Naive thymus-derived CD8-positive, alpha-beta T cell (primary cell): ENCODE measurements at regions not wholly inside any gene's neighbourhood (a gene's known extent, or its start where the extent isn't known, plus 50 kb on each side); places are given as distances from the start of the nearest gene placed in this dataset.
"Not testable (repeated sequence)": the region's sequence is repeated elsewhere in the genome, so short reads cannot be mapped to it uniquely, and the experiment has no call there.

ENCODE experiments used
- ATAC-seq, 2 donors: fragments of 150-1000 bp; cut with Tn5 transposase in 1 of 2; sonication (Bioruptor Pico), chemical (Tn5 transposase) in 1 of 2; 1 replicate in 1 of 2; 2 replicates in 1 of 2; pipeline ENCODE4 v1.10.0; 2021; ENCODE audit warnings: mild to moderate bottlenecking in 2 of 2, moderate library complexity in 2 of 2
- POLR2A ChIA-PET: fragments of 350-600 bp; sonication (Branson Sonifier 250); formaldehyde crosslinking; loops from one replicate; lab custom pipeline; 2021; ENCODE audit warnings: antibody characterized with exemption; lab: Charles Lee
- DNase-seq, 10 donors: peaks; one replicate each; pipeline versions ENCODE4 v3.0.0 to v3.0.0-alpha.2; 2020 to 2022
- H3K27ac Mint-ChIP-seq, 10 donors: one replicate each; pipeline ENCODE4 v1.8.0; 2020 to 2022; ENCODE audit warnings: mild to moderate bottlenecking in 10 of 10, mixed read lengths in 10 of 10, moderate library complexity in 4 of 10, inconsistent platforms in 1 of 10
- H3K27me3 Mint-ChIP-seq, 5 donors: one replicate each; pipeline ENCODE4 v1.8.0; 2021 to 2022; ENCODE audit warnings: mixed read lengths in 5 of 5
- H3K36me3 Mint-ChIP-seq, 3 donors: one replicate each; pipeline ENCODE4 v1.8.0; 2020 to 2022; ENCODE audit warnings: mixed read lengths in 3 of 3, mild to moderate bottlenecking in 2 of 3, inconsistent platforms in 1 of 3
- H3K4me1 Mint-ChIP-seq, 4 donors: one replicate each; pipeline ENCODE4 v1.8.0; 2021 to 2022; ENCODE audit warnings: mixed read lengths in 4 of 4
- H3K4me3 Mint-ChIP-seq, 10 donors: one replicate each; pipeline ENCODE4 v1.8.0; 2020 to 2022; ENCODE audit warnings: mild to moderate bottlenecking in 10 of 10, mixed read lengths in 10 of 10, moderate library complexity in 6 of 10, inconsistent platforms in 1 of 10
- H3K9me3 Mint-ChIP-seq, 9 donors: one replicate each; pipeline ENCODE4 v1.8.0; 2020 to 2022; ENCODE audit warnings: mixed read lengths in 9 of 9, mild to moderate bottlenecking in 3 of 9, inconsistent platforms in 1 of 9, moderate library complexity in 1 of 9

GRCh38 chr12:87054226-87054625 is 798.0 kb upstream of the MGAT4C start:
- POLR2A ChIA-PET = no interaction called here
- Mint-ChIP-seq H3K4me3 (no peak overlapping the region), H3K27me3 (no peaks in the 10 kb centered on the region), H3K27ac (no peak overlapping the region), H3K9me3 (peaks cover 0 to 4% (median 0%) of the 10 kb centered on the region in 9 donors), H3K36me3 (no peaks in the 10 kb centered on the region), H3K4me1 (no peaks in the 10 kb centered on the region)
- ATAC-seq (no peak), DNase-seq (no peak)

GRCh38 chr12:87051621-87052020 is 795.4 kb upstream of the MGAT4C start:
- ATAC-seq (no peak), DNase-seq (no peak)
- Mint-ChIP-seq H3K36me3 (no peaks in the 10 kb centered on the region), H3K4me3 (no peak overlapping the region), H3K27ac (no peak overlapping the region), H3K27me3 (no peaks in the 10 kb centered on the region), H3K4me1 (no peaks in the 10 kb centered on the region), H3K9me3 (peaks cover 0 to 3% (median 0%) of the 10 kb centered on the region in 9 donors)
- POLR2A ChIA-PET = no interaction called here

GRCh38 chr12:87047691-87048090 is 791.5 kb upstream of the MGAT4C start:
- H3K27ac Mint-ChIP-seq = no peak overlapping the region
- H3K9me3 Mint-ChIP-seq = peaks cover 0 to 10% (median 2%) of the 10 kb centered on the region in 9 donors
- ATAC-seq (no peak), DNase-seq (no peak)
- POLR2A ChIA-PET = no interaction called here
- H3K4me1 Mint-ChIP-seq = no peaks in the 10 kb centered on the region
- no peak overlapping the region for H3K4me3 Mint-ChIP-seq
- H3K27me3 Mint-ChIP-seq = no peaks in the 10 kb centered on the region
- H3K36me3 Mint-ChIP-seq = no peaks in the 10 kb centered on the region

- DNase-seq = no peak
- Mint-ChIP-seq H3K36me3 (no peaks in the 10 kb centered on the region), H3K9me3 (peaks cover 0 to 20% (median 6%) of the 10 kb centered on the region in 9 donors), H3K27me3 (no peaks in the 10 kb centered on the region), H3K4me1 (no peaks in the 10 kb centered on the region), H3K4me3 (no peak overlapping the region), H3K27ac (no peak overlapping the region)
- no peak for ATAC-seq
- POLR2A ChIA-PET = no interaction called here
These were observed 783.3 kb upstream of the MGAT4C start for GRCh38 chr12:87039536-87039935.

GRCh38 chr12:87038098-87038497 is 781.9 kb upstream of the MGAT4C start:
- ATAC-seq (no peak), DNase-seq (no peak)
- Mint-ChIP-seq H3K27me3 (no peaks in the 10 kb centered on the region), H3K4me3 (no peak overlapping the region), H3K9me3 (peaks cover 0 to 16% (median 6%) of the 10 kb centered on the region in 9 donors), H3K4me1 (no peaks in the 10 kb centered on the region), H3K36me3 (no peaks in the 10 kb centered on the region), H3K27ac (no peak overlapping the region)
- POLR2A ChIA-PET = no interaction called here

- POLR2A ChIA-PET = no interaction called here
- no peaks in the 10 kb centered on the region for H3K4me1 Mint-ChIP-seq
- no peak overlapping the region for H3K27ac Mint-ChIP-seq
- ATAC-seq (no peak), DNase-seq (no peak)
- peaks cover 0 to 24% (median 9%) of the 10 kb centered on the region in 9 donors for H3K9me3 Mint-ChIP-seq
- no peaks in the 10 kb centered on the region for H3K27me3 Mint-ChIP-seq
- H3K36me3 Mint-ChIP-seq = no peaks in the 10 kb centered on the region
- H3K4me3 Mint-ChIP-seq = no peak overlapping the region
These were observed 769.8 kb upstream of the MGAT4C start for GRCh38 chr12:87025976-87026375.

DNA sequence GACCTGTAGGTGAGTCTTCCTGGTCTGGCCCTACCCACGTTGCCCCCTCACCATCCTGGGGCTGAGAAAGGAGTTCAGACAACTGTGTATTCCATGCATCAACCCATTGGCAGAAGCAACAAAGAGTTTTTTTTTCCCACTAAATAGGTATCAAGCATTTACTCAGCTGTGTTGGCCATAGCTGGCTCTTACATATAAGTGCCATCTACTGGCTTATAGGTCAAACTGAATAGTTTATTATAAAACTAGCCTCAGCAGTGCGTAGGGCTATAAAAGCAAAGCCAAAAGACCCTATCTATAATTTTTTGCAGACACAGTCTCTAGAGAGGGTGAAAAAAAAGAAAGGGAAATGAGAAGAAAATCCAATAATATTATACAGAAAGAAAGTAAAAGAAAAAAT is 765.2 kb upstream of the MGAT4C start:
- Mint-ChIP-seq H3K27me3 (no peaks in the 10 kb centered on the region), H3K4me3 (no peak overlapping the region), H3K36me3 (no peaks in the 10 kb centered on the region), H3K9me3 (peaks cover 0 to 24% (median 12%) of the 10 kb centered on the region in 9 donors), H3K27ac (no peak overlapping the region), H3K4me1 (no peaks in the 10 kb centered on the region)
- DNase-seq (no peak), ATAC-seq (no peak)
- POLR2A ChIA-PET = no interaction called here

DNA sequence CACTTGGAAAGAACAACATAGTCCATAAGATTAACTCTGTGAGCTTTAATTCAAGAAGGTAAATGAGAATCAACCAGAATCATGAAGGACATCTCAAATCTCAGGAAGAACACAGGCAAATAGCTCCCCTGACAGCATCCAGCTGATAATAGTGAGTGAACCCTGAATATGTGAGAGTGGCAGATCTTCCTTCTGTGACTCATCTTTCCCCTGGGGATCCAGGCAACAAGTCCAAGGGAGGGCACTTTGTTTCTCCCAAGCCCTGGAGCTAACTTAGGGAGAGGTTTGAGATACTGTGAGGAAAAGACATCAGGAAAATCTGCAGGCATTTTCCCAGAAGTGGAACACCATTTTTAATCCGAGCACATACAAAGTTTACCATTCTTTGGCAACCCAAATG is 763.9 kb upstream of the MGAT4C start:
- H3K27me3 Mint-ChIP-seq = no peaks in the 10 kb centered on the region
- no peak overlapping the region for H3K27ac Mint-ChIP-seq
- POLR2A ChIA-PET = no interaction called here
- H3K4me3 Mint-ChIP-seq = no peak overlapping the region
- DNase-seq = no peak
- H3K9me3 Mint-ChIP-seq = peaks cover 0 to 26% (median 15%) of the 10 kb centered on the region in 9 donors
- no peaks in the 10 kb centered on the region for H3K36me3 Mint-ChIP-seq
- H3K4me1 Mint-ChIP-seq = no peaks in the 10 kb centered on the region
- ATAC-seq = no peak

GRCh38 chr12:87015352-87015751 is 759.2 kb upstream of the MGAT4C start:
- Mint-ChIP-seq H3K27ac (no peak overlapping the region), H3K27me3 (no peaks in the 10 kb centered on the region), H3K4me3 (no peak overlapping the region), H3K9me3 (peaks cover 0 to 25% (median 14%) of the 10 kb centered on the region in 9 donors), H3K4me1 (no peaks in the 10 kb centered on the region), H3K36me3 (no peaks in the 10 kb centered on the region)
- no peak for ATAC-seq
- DNase-seq = no peak
- POLR2A ChIA-PET = no interaction called here

DNA sequence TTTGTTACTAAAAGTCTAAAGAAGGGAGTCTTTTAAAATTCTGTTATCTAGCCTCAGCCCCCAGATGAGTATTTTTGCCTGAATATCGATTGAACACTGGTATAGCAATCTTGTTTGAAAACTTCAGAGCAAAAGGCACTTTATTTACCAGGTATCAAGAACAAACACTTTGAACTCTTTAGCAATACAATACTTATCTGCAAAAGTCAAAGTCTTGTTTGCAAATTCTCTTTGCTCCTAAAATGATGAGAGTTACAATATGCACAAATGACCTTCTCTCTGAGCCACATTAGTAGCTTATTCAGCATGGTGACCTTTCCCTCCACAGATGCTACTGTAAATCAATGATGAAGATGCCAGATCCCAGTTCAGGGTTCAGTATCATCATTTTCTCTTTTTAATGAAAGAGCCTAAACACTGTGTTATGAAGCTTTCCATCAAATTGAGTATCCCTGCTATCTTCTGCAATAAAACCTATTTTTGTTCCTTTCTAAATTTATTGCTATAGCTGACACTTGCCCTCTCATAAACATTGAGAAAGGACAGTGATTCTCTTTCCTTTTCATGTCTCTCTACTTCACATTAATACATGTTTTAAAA is 752.7 kb upstream of the MGAT4C start:
- H3K27me3 Mint-ChIP-seq = no peaks in the 10 kb centered on the region
- ATAC-seq (no peak), DNase-seq (no peak)
- peaks cover 0 to 25% (median 4%) of the 10 kb centered on the region in 9 donors for H3K9me3 Mint-ChIP-seq
- H3K27ac Mint-ChIP-seq = no peak overlapping the region
- no peak overlapping the region for H3K4me3 Mint-ChIP-seq
- H3K36me3 Mint-ChIP-seq = peaks cover 0 to 4% (median 0%) of the 10 kb centered on the region in 3 donors
- no peaks in the 10 kb centered on the region for H3K4me1 Mint-ChIP-seq
- POLR2A ChIA-PET = no interaction called here

DNA sequence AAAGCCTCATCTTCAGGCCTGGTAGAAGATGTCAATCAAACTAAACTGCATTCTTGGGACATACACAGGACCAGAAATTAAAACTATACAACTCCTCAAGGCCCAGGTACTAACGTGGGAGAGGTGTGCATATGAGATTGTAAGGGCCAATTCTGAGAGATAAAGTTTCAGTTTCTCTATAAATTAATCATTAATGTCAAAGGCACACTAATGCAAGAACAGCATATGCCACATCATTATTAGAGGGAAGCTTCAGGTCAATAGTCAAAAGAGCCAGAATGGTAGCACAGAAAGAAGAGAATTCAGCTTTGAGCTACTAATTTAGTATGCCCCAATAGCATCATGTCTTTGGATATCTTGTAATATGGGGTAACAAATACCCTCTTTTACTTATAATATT is 744.9 kb upstream of the MGAT4C start:
- no peak overlapping the region for H3K27ac Mint-ChIP-seq
- H3K36me3 Mint-ChIP-seq = peaks cover 0 to 10% (median 0%) of the 10 kb centered on the region in 3 donors
- H3K4me1 Mint-ChIP-seq = no peaks in the 10 kb centered on the region
- H3K9me3 Mint-ChIP-seq = peaks cover 0 to 35% (median 10%) of the 10 kb centered on the region in 9 donors
- no peak for ATAC-seq
- POLR2A ChIA-PET = no interaction called here
- no peaks in the 10 kb centered on the region for H3K27me3 Mint-ChIP-seq
- no peak overlapping the region for H3K4me3 Mint-ChIP-seq
- no peak for DNase-seq

- H3K27ac Mint-ChIP-seq = no peak overlapping the region
- POLR2A ChIA-PET = no interaction called here
- no peaks in the 10 kb centered on the region for H3K36me3 Mint-ChIP-seq
- H3K4me3 Mint-ChIP-seq = no peak overlapping the region
- H3K27me3 Mint-ChIP-seq = no peaks in the 10 kb centered on the region
- DNase-seq (no peak), ATAC-seq (no peak)
- peaks cover 0 to 5% (median 2%) of the 10 kb centered on the region in 9 donors for H3K9me3 Mint-ChIP-seq
- no peaks in the 10 kb centered on the region for H3K4me1 Mint-ChIP-seq
These were observed 729.1 kb upstream of the MGAT4C start for GRCh38 chr12:86985298-86985697.

- H3K27ac Mint-ChIP-seq, H3K4me1 Mint-ChIP-seq, H3K36me3 Mint-ChIP-seq, H3K4me3 Mint-ChIP-seq, ATAC-seq, POLR2A ChIA-PET, H3K27me3 Mint-ChIP-seq: not testable (repeated sequence)
- peaks cover 2 to 26% (median 9%) of the 10 kb centered on the region in 9 donors for H3K9me3 Mint-ChIP-seq
- peak in 1 of 10 donors; percentile 42 for DNase-seq
These were observed 714.4 kb upstream of the MGAT4C start for GRCh38 chr12:86970595-86970994.

GRCh38 chr12:86959766-86960458 is 703.7 kb upstream of the MGAT4C start:
- DNase-seq = no peak
- H3K4me3 Mint-ChIP-seq = no peak overlapping the region
- ATAC-seq = no peak
- no peaks in the 10 kb centered on the region for H3K4me1 Mint-ChIP-seq
- H3K36me3 Mint-ChIP-seq = peaks cover 0 to 3% (median 0%) of the 10 kb centered on the region in 3 donors
- H3K9me3 Mint-ChIP-seq = peaks cover 0 to 18% (median 4%) of the 10 kb centered on the region in 9 donors
- no peak overlapping the region for H3K27ac Mint-ChIP-seq
- H3K27me3 Mint-ChIP-seq = no peaks in the 10 kb centered on the region
- POLR2A ChIA-PET = no interaction called here
